Activated naive CD4-positive, alpha-beta T cell treated with Interleukin-2 at 50 U/mL for 16 hours (primary cell): ENCODE measurements at regions not wholly inside any gene's neighbourhood (a gene's known extent, or its start where the extent isn't known, plus 50 kb on each side); places are given as distances from the start of the nearest gene placed in this dataset.

Experiments
- DNase-seq: peaks from one replicate; pipeline ENCODE4 v3.0.0-alpha.2; 2020

GRCh38 chr5:156237361-156237760 is 89.6 kb upstream of the SGCD start:
- DNase-seq = no peak

- DNase-seq = no peak
These were observed 87.2 kb upstream of the SGCD start for GRCh38 chr5:156239800-156240199.

- no peak for DNase-seq
These were observed 86.5 kb upstream of the SGCD start for GRCh38 chr5:156240414-156240813.

GRCh38 chr5:156241266-156241665 is 85.7 kb upstream of the SGCD start:
- no peak for DNase-seq

GRCh38 chr5:156245895-156246294 is 81.1 kb upstream of the SGCD start:
- DNase-seq = no peak

GRCh38 chr5:156251076-156251475 is 75.9 kb upstream of the SGCD start:
- no peak for DNase-seq

GRCh38 chr5:156253130-156253529 is 73.8 kb upstream of the SGCD start:
- DNase-seq = no peak

- DNase-seq = no peak
These were observed 72.8 kb upstream of the SGCD start for GRCh38 chr5:156254196-156254595.

- no peak for DNase-seq
These were observed 70.3 kb upstream of the SGCD start for GRCh38 chr5:156256642-156257041.

- DNase-seq = no peak
These were observed 68.0 kb upstream of the SGCD start for GRCh38 chr5:156258934-156259333.

GRCh38 chr5:156259618-156260017 is 67.3 kb upstream of the SGCD start:
- DNase-seq = no peak

- no peak for DNase-seq
These were observed 65.6 kb upstream of the SGCD start for GRCh38 chr5:156261275-156261939.

- no peak for DNase-seq
These were observed 55.4 kb upstream of the SGCD start for GRCh38 chr5:156271569-156271968.

- DNase-seq = no peak
These were observed 54.8 kb upstream of the SGCD start for GRCh38 chr5:156272139-156272538.

GRCh38 chr5:156273325-156273724 is 53.6 kb upstream of the SGCD start:
- DNase-seq = no peak

GRCh38 chr5:156274453-156274852 is 52.5 kb upstream of the SGCD start:
- DNase-seq = no peak
